Fibroblast of skin of right biceps (primary cell): ENCODE measurements at regions not wholly inside any gene's neighbourhood (a gene's known extent, or its start where the extent isn't known, plus 50 kb on each side); places are given as distances from the start of the nearest gene placed in this dataset.

ENCODE experiments used
- DNase-seq: peaks from one replicate; pipeline ENCODE4 v3.0.0-alpha.2; 2013

GRCh38 chr4:186889876-186890643, 166.4 kb upstream of the FAT1 start:
- DNase-seq = no peak

DNA sequence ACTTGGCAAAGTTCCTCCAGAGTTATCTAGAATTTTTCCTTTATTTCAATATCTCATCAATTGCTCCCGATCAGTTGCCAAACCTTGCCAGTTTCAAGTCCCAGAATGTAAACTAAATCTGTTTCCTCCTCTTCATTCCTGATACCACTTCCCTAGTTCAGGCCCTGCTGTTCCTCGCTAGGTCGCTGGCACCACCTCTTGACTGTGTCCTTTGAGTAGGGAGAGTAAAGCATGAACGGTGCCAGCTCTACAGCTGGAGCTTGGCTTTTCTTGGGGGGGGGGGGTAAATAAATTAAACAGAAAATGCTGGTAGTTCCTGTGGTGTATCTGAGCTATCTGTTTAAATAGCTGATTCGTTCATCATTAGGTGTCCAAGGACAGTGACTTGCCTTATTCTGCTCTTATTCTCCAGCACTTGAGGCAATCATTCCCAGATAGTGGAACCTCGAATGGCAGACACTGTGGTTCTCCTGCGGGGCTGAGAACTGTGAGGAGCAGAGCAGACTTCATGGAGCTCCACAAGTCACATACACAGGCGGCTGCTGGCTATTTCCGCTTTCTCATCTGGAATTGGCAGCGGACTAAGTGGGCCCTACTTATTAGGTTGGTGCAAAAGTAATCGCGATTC, 168.3 kb upstream of the FAT1 start:
- no peak for DNase-seq

DNA sequence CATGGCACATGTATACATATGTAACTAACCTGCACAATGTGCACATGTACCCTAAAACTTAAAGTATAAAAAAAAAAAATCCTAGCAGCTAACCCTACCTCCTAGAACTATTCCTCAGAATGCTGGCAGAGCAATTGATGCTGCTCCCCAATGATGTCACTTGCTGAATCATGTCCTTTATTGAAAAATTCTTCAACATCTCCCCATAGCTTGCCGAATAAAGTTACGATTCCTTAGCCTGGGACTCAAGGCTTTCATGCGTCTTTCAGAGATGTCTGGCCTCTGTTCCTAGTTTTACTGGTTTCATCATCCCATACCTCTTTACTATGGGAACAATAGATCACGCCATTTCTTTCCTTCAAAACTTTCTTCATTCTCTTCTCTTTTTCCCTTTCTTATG, 174.7 kb upstream of the FAT1 start:
- DNase-seq = no peak

DNA sequence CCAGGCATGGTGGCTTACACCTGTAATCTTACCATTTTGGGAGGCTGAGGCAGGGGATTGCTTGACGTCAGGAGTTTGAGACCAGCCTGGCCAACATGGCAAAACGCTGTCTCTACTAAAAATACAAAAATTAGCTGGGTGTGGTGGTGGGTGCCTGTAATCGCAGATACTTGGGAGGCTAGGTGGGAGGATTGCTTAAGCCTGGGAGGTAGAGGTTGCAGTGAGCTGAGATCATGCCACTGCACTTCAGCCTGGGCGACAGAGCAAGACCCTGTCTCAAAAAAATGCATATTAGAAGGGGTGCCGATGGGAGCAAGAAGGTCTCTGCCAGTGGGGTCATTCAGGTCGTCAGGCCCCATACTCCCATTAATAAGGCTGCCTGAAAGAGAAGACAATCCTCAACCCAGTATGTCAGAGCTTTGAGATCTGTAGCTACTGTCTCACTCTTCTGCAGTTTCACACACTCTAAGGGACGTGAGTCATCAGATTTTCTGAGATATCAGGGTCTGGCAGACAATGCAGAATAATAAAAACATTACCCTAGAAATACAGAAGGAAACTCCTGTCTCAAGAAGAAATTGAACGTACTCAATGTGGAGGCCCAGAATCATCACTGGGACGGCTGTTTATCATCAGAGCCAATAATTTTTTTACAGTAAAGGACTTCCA, 176.7 kb upstream of the FAT1 start:
- DNase-seq = peak; percentile 83

DNA sequence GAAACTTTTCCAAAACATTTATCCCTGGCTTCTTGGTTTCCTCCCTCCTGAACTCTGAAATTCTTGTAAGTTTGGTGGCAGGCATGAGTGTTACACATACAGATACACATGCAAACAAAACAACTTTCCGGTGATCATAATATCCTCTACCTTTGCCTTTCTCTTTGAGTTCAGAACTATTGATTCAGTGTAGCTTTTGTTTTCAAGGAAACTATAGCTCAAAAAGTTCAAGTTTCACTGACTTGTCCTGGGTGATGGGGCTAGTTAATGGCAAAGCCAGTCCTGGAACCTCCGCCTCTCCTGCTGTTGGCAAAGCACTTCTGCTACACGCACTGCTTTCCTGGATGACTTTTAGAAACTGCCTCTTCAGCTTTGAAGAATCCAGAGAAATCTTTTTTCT, 177.3 kb upstream of the FAT1 start:
- DNase-seq = no peak

DNA sequence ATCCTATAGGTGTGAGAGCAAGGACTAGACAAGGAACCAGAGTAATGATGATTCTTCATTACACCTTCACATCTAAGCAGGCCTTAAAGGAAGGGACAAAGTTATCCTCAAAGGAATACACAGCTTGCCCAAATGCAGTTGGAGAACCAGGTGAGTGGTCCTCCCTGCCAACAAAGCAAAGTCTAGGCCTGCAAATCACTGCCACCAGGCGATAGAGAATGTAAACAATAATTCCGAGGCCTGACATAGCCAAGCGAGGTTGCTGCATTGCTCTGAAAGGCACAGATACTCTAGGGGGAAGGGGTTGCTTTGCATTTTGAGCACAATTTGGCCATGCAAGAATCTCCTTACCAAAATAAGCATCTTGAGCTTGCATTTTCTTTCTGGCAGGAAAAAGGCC, 178.2 kb upstream of the FAT1 start:
- no peak for DNase-seq

GRCh38 chr4:186902361-186902760, 178.7 kb upstream of the FAT1 start:
- DNase-seq = no peak

GRCh38 chr4:186904101-186904500, 180.4 kb upstream of the FAT1 start:
- DNase-seq = peak; percentile 90

GRCh38 chr4:186906722-186907121, 183.1 kb upstream of the FAT1 start:
- DNase-seq = no peak

- no peak for DNase-seq
Measured at GRCh38 chr4:186910385-186910784, 186.7 kb upstream of the FAT1 start.

DNA sequence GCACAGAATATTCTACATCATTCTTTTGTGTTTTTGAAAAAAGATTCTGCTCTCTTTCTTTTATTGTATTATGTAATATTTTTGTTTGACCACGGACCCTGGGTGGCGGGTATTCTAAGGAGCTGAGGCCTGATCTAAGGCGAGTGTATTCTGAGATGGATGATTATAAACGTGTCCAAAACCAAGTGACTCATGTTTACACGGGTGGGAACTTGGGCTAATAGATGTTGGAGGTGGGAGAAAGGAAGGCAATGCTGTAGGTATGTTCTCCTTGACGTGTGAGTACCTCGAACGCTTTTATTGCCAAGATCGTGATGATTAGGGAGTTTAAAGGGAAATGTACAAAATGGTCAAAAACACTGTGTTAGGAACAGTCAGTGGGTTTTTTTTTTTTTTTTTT, 188.9 kb upstream of the FAT1 start:
- no peak for DNase-seq

DNA sequence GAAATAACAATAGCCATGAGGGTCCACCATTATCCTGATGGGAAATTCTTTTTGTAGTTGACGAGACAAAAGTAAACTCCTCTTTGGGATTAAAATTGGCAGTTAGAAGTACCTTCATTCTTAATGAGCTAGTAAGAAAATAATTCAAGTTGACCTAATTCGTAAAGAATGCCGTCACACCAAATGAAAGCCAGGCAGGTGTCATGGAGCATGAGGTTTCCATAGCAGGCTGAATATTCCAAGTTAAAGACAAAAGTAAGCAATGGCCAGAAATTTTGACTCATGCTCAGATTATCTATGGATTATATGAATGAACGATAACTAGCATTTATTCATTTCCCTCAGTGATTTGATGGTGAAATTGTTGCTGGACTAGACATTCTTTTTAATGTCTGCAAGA, 192.2 kb upstream of the FAT1 start:
- peak; percentile 8 for DNase-seq

- no peak for DNase-seq
Measured at GRCh38 chr4:186917136-186917535, 193.5 kb upstream of the FAT1 start.

GRCh38 chr4:186918466-186918865, 194.8 kb upstream of the FAT1 start:
- DNase-seq = no peak

- DNase-seq = no peak
Measured at GRCh38 chr4:186919340-186919739, 195.7 kb upstream of the FAT1 start.

- DNase-seq = peak; percentile 34
Measured at GRCh38 chr4:186920483-186920882, 196.8 kb upstream of the FAT1 start.

DNA sequence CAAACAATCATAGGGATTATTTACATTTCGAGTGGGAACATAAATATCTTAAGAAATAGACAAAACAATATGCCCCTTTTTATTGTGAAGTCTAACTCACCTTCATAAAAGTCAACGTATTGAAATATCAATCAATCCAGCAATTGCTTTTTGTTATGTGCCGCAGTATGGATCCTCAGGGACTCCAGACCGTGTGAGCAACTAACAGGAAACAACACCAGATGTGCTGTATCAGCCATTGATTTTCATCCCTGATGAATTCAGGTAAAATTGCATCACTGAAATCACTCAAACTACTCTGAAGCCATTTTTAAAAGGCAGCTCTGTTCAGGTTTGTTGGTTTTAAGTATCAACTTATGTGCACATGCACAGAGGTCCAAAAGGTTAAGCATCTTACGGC, 197.3 kb upstream of the FAT1 start:
- no peak for DNase-seq

DNA sequence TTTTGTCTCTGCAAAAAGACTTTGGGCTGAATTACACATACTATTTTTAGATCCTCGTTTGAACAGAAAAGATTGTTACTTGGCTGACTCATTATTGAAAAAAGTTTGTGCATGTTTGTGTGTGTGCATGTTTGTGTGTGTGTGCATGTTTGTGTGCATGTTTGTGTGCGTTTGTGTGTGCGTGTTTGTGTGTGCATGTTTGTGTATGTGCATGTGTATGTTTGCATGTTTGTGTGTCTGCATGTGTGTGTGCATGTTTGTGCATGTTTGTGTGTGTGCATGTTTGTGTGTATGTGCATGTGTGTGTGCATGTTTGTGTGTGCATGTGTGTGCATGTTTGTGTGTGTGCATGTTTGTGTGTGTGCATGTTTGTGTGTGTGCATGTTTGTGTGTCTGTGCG, 201.1 kb upstream of the FAT1 start:
- peak; percentile 18 for DNase-seq

DNA sequence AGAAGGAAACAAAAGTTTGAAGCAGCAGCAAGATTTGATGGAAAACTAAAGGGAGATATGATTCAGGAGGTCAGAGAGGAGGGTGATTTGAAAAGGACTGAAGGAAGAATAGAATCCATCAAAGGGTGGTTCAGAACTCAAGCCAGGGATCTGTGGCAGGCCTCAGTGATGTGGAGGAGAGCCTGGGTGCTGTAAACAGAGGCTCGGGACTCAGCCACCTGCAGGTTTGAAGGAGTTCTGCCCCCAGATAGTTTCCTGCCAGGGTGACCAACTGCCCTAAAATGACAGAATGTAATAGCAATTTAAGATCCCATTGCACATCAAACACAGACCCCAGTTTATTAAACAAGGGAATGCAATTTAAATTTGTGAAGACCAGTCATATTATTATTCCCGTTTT, 204.0 kb upstream of the FAT1 start:
- DNase-seq = no peak

DNA sequence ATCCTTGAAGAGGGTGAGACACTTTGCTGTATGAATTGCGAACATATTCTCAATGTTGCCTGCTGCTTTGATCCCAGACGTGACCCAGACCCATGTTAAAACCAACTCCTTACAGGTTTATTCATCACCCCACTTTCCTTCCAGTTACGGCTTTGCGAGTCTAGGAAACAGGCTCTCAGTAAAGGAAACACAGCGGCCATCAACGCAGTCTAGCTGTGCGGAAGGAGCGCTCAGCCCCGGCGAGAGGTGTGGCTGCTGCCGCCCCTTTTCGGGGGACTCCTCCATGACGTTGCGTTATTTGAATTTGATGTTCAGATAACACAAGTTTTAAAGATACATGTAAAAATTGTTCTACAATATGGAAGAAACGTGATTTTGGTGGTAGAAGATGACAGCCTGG, 206.4 kb upstream of the FAT1 start:
- no peak for DNase-seq

- DNase-seq = peak; percentile 74
Measured at GRCh38 chr4:186931519-186931918, 207.9 kb upstream of the FAT1 start.

DNA sequence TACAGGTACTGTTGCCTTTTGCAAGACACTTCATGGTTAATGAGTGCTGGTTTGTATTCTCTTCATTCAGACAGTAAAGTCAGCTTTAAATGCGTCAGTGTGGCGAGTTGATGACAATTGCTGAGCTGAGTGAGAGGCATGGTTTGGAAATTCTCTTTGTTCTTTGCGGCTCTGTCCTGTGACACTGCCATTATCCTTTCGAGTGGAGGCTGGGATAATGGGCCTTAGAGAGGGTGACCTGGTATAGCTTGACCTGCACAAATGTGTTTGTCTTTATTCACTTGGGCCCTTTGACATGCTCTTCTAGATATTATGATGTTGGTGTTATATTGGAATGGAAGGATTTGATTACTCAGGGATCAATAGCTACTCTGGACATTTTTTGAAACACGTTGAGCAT, 208.5 kb upstream of the FAT1 start:
- no peak for DNase-seq

DNA sequence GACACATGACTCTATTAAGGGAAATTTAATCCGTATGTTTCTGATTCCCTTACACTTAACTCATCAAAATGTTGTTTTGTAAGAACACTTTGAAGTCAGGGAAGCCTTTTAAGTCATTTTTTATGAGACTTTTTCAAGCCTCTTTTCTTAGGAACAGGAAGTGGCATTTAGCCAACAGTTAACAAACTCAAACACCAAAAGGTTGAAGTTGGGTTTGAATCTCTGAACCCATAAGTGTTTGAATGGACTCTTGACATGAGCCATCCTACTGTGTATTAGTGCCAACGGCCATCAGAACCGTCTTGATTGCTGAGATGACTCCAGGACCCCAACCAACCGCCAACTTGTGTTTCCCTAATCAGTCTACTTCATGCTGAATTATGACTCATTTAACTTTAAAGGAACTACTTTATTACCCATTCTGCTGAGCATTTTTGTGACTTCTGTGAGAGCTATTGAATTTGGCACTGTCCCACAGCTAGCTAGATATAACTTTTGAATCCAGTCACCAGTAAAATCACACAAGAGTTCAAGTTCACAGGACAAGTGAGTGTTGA, 209.1 kb upstream of the FAT1 start:
- DNase-seq = peak; percentile 85

DNA sequence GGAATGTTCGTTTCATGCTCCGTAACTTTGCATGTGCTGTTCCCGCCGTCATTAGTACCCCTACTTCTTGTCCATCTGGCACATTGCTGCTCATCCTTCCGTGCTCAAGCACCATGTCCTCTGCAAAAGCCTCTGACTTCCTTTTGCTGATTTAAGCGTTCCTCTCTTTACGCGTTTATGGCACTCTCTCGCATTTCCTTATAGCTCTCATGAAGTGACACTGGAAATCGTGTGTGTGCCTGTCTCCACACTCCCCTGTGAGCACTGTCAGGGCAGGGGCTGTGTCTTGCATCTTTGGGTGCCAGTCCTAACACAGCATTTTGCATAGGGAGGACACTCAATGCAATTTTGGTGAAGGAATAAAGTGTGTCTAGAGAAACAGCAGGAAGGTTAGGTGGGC, 210.6 kb upstream of the FAT1 start:
- no peak for DNase-seq
